ENCODE measurements at regions not wholly inside any gene's neighbourhood (a gene's known extent, or its start where the extent isn't known, plus 50 kb on each side); places are given as distances from the start of the nearest gene placed in this dataset.

DNA sequence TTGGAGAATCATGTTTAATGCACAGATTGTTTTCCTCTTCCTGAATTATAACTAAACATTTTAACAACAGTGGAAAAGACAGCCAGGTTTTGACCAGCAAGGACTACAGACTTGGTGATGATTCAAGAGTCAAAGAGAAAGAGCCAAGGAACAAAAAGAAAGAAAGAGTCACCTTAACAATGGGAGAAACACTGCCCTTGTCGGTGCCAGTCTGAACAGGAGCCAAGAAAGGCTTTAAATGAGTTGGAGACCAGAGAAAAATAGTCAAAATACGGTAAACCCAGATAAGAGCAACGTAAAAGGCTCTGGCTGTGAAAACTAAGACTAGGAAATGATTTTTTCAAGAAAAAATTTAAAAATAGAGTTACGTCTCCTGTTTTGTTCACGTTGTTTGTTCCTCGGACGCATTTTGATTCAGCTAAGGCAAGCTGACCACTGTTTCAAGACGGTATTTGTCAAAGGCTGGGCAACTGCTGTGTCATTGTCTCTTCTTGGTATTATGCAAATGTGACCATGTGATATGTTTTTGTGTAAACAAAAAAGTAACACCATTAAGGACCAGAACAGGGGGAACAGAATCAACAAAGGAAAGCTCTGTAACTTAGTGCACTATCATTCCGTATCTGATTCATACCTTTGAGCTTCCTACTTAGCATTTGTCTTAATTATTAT, 634.5 kb downstream of the LIG4 start:
- no peak for TF ChIP-seq CTCF (IDR thresholded peaks at IDR 0.05; ENCODE audit: control insufficient read depth, extremely low read depth, insufficient read depth)
- no peak for DNase-seq (ENCODE audit: low read depth)
- H3K4me3 ChIP-seq (ENCODE audit: low read depth, low read length) = no peak overlapping the region

DNA sequence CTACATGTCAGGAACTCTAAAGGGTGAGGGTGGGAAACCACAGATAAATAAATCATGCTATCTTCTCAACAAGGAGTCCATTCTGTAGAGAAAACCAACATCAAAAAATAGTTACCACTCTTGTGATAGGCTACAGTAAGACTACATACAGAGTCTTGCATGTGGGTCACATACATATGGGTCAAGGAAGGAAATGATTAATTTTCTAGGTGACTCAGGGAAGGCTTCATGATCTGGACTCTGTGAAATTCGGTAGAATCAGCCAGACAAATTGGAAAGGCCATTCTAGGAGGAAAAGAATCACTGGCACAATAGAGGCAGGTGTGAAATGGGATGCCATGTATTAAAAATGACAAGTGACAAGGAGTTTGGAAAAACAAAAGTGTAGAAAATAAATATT, 638.9 kb downstream of the LIG4 start:
- no peak for TF ChIP-seq CTCF (IDR thresholded peaks at IDR 0.05; ENCODE audit: control insufficient read depth, extremely low read depth, insufficient read depth)
- no peak for DNase-seq (ENCODE audit: low read depth)
- no peak overlapping the region for H3K4me3 ChIP-seq (ENCODE audit: low read depth, low read length)

GRCh38 chr13:107574517-107575210, 640.7 kb downstream of the LIG4 start:
- H3K4me3 ChIP-seq (ENCODE audit: low read depth, low read length) = no peak overlapping the region
- no peak for DNase-seq (ENCODE audit: low read depth)
- no peak for TF ChIP-seq CTCF (IDR thresholded peaks at IDR 0.05; ENCODE audit: control insufficient read depth, extremely low read depth, insufficient read depth)

DNA sequence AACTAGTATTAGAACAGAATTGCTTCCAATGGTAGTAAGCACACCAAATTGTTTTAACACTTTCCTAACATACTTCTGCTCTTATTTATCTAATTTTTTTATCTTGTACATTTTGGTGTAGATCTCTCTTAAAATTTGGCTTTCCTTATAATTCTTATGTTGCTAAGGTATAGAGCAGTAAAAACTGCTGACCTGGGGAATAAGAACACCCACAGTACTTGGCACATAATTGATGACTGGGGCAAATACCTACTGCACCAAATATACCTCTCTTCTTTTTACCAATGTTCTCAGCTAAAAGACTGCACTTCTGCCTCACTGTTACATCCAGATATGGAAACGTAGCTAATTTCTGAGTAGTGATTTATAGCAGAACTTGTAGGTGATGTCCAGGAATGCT, 642.2 kb downstream of the LIG4 start:
- DNase-seq (ENCODE audit: low read depth) = no peak
- TF ChIP-seq CTCF (IDR thresholded peaks at IDR 0.05; ENCODE audit: control insufficient read depth, extremely low read depth, insufficient read depth) = no peak
- no peak overlapping the region for H3K4me3 ChIP-seq (ENCODE audit: low read depth, low read length)

DNA sequence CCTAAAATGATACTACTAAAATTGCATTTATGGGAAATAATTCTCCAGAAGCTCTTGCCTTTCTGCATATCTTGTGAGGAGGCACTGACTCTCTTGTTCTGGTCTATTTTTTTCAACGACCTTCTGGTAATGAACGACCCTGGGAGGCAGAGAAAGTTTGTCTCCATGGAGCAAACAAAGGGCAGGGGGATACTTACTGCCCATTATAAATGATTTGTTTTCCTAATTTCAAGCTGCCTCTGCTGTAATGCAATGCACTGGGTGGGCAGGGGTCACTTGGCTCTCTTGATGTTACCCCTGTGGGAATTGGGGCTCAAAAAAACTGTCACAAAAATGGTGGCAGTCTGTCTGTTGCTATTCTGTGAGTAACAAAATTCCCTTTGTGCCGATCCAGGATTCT, 643.2 kb downstream of the LIG4 start:
- H3K4me3 ChIP-seq (ENCODE audit: low read depth, low read length) = no peak overlapping the region
- DNase-seq (ENCODE audit: low read depth) = no peak
- no peak for TF ChIP-seq CTCF (IDR thresholded peaks at IDR 0.05; ENCODE audit: control insufficient read depth, extremely low read depth, insufficient read depth)

GRCh38 chr13:107568181-107568580, 647.2 kb downstream of the LIG4 start:
- no peak for TF ChIP-seq CTCF (IDR thresholded peaks at IDR 0.05; ENCODE audit: control insufficient read depth, extremely low read depth, insufficient read depth)
- no peak overlapping the region for H3K4me3 ChIP-seq (ENCODE audit: low read depth, low read length)
- no peak for DNase-seq (ENCODE audit: low read depth)

Measured in LNCaP clone FGC (cell line).